HG02623 (cell line): ENCODE measurements at regions not wholly inside any gene's neighbourhood (a gene's known extent, or its start where the extent isn't known, plus 50 kb on each side); places are given as distances from the start of the nearest gene placed in this dataset.
A peak's percentile ranks its signal among the peaks of the same experiment; 100 is the strongest.

Experiments
- ATAC-seq: cut with Tn5 transposase; IDR thresholded peaks from one replicate; pipeline ENCODE4 v1.9.1; 2021; ENCODE audit warnings: moderate library complexity; ENCODE audit not compliant: unreplicated experiment

DNA sequence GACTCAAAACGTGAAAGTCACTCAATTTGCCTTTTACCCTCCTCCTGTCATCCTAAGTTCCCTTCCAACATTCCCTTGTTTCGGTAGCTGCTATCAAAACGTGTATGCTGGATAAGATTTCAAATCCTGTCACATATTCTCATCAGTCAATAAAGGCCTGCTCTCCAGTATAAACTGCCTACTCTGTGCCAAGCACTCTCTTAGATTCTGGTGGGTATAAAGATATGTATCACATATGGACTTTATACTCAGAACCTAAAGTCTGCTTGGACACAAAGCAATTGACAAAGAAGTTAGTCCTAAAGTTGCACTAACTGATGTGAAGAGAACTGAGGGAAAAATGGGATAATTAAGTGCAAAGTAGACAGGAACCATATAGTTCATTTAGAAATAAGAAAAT, 476.6 kb upstream of the MARCKS start:
- ATAC-seq = no peak

DNA sequence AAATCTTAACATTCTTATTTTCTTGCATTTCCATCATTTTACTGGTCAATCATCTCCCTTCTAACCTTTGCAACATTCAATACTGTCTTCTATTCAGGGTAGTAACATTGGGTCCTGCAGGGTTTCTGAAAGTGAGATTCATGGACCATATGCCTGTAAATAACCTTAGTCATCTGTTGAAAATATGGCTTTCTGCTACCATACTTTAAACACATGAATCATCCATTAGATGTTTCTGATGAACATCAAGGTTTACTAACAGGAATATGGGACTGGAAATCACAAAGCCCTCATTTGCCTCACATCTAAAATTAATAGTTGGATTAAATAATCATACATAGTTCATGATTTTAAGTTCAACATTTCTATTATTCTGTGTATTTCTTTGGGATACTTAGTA, 475.9 kb upstream of the MARCKS start:
- ATAC-seq = no peak

DNA sequence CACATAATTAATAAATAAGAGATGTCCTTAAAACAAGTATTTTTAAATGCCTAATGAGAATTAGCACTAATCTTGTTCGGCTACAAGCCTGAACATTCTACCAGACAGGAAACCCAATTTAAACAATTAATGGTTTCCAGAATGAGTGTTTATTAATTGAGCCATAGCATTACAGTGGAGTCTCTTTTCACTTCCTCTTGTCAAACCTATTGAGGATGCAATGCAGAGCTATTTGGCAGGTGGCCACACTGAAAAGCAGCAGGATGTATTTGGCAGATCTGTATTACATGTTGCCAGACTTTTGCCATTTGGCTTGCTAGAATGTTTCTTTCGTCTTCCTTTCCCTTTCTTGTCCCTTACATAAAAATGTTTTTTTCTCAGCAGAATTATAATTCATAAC, 475.2 kb upstream of the MARCKS start:
- ATAC-seq = peak; percentile 83

DNA sequence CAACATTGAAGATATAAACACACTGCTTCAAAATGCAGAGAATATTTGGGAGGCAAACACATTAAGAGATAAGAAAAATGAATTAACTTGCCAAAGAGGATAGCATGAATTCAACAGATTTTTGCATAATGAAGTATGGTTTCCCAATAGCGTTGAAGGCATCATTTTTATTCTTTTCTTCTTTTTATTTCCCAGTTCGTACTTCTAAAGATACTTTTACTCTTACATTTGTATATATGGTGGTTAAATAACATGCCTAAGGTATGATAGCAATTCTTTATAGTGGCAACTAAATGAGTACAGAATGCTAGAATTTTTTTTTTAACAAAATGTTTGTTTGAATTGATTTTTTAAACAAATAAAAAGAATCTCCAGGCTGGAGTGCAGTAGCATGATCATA, 473.4 kb upstream of the MARCKS start:
- no peak for ATAC-seq

DNA sequence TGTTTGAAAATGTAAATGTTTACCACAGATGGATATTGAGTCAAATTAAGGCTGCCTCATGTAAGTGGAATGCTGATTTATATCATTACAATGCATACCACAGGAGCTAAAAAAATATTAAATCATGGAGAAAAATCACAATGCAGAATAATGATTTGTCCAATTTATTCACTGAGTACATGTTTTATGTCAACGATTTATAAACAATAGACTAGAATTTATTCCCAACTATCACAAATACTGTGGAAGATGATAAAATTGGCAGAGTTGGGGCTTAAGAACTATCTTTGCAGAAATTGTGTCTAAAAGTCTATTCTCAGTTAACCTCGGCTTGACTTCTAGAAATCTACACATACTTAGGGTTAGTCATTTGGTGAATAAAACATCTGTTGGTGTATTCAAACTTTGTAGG, 472.1 kb upstream of the MARCKS start:
- no peak for ATAC-seq

DNA sequence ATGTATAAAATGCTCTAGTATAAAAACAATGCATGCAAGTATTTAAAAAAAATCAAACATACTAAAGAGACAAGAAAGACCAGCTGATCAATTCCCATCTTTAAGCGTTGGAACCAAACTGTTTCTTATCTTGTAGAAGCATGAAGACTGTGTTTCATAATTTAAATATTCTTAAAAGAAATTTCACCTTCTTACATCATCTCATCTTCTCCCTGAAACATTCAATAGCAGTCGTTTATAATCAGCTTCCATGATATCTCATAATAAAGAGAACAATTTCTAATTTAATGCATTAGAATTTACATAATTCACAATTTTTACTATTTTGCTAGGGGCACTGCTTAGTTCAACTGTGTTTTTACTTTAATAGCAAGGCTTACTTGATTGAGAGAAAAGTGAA, 468.1 kb upstream of the MARCKS start:
- no peak for ATAC-seq

DNA sequence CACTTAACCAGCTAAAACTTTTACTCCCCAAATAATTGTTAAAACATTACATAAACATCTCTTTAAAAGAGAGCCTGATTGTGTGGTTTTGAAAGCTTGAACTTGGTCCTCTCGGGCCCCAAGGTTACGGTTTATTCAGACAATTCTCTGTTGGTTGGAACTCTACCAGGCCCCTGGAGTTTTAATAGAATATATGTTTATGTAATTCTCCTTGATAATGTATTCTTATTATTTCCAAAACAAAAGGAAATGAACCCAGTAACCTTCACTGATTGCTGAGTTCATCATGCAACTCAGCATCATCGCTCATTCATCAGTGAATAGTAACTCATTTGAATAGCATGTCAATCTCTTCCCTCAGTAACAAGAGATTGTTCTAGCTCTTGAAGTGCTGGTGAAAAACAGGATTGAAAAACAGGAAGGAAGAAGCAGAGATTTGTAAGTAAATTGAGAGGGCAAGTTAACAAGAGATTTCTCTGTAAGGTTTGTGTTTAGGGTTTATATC, 464.5 kb upstream of the MARCKS start:
- no peak for ATAC-seq

DNA sequence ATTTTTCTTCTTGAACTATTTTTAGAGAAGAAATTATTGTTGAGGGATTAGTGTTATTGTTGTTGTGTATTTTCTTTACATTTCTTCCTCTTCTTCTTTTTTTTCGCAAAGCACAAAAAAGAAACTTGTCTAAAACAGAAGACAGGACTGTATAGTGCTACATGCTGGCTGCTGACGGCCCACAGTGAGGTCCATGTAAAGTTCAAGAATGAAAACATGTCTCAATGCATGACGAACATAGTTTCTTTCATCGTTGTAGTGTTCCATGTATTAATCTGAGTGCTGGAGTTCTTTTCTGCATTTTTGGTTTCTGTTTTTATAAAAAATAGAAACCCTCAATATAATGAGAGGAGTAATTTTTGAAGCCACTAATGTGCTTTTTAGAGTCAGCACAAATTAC, 462.9 kb upstream of the MARCKS start:
- no peak for ATAC-seq

DNA sequence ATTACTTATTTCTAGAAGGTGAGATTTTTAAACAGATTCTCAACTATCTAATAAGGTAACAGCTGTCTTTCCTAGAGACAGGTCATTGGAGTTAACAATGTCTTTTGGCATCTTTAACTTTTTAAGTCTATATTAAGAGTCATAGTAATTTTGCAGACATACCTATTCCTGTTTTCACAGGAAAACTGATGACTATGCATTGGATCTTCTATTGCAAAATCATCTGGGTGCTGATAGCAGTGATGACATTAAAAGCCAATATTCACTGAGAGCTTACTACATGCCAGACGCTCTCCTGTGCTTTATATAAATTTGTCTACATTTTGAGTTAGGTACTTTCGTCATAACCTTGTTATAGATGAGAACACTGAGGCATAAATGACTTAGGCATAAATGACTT, 462.4 kb upstream of the MARCKS start:
- ATAC-seq = no peak

DNA sequence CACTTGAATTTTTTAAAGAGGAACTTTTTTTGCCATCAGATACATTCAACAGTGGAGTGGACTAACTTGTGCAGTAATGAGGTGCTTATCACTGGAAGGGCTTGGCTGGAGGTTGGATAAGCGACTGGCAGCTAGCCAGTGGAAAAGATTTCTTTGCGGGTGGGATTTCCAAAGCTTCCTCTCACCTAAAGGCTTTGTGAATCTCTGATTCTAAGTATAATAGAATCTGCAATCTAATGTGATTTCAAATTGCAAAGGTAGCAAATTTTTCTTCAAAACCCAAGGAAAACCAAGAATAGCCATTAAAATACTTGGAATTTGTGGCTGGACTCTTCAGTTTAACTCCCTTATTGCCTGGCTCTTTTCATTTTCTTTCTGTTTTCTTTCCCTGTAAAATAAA, 460.4 kb upstream of the MARCKS start:
- no peak for ATAC-seq

DNA sequence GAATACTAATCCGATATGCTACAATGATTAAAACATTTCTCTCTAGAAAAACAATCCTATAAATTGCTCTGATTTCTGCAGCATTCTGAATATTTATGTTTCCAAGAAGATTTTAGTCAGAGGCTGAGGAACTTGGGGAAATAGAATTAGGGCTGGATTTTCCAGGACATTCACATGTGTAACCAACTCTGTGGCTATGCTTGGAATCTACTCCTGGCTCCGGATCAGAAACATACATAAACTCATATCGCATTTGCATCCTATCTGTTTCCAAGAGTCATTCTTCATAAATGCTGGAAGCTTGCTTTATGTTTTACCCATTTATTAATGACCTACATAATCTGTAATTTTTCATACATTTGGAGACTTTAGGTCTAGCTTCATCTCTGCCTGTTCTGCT, 459.9 kb upstream of the MARCKS start:
- no peak for ATAC-seq

DNA sequence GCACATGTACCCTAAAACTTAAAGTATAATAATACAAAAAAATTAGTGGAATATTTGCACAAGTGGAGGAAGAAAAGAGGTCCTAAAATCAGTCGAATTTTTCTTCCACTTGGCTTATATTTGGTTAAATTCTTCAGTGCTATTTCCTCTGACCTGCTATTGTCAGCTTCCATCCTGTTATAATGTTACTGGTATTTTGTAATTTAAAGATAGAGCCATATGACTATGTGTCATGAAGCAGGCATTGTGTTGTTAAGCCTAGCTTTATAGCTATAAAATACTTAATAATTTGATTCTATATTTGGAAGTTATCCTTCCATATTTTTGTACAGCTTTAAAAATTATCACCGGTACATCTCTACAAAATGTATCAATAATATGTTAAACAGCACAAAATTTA, 455.9 kb upstream of the MARCKS start:
- no peak for ATAC-seq

DNA sequence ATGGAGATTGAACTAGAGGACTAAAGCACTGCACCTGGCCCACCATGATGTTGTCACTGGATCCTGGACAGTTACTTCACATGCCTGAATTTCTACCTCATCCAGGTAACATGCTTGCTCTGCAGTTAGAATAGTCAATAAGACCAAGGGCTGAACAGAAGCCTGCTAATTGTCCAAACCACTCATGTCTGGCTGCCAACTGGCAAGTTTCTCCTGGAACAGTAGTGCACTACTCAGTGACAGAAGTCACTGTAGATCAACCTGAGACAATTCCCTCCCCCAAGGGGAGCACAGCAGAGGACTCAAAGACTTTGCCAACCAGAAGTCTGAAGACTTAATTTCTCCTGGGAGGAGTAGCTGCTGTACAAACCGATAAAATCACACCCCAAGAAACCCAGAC, 454.6 kb upstream of the MARCKS start:
- ATAC-seq = no peak

DNA sequence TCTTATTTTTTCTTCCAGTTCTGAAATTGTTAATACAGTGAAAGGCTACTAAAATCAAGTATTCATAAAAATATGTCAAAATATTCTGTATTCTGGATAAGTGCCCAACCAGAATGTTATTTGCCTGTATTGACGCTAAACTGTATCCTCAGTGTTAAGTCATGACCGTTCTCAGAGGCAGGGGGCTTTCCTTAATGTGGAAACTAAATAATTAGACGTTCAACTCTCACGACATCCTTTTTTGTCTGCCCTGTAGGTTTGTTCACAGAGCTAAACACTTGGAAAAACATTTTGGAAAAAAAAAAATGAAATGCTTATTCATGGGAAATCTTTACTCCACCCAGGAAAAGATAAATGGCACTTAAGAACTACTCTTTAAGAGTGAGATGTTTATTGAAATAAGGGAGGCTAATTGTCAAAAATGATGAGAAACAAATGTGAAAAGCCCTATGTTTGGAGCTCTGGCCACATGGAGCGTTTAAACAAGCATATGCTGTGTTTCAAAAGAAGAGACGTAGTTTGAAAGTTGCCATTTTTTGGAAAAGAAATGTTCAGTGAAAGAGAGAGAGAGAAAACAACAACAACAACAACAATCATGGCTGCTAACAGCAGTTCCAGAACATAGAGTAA, 453.1 kb upstream of the MARCKS start:
- no peak for ATAC-seq

DNA sequence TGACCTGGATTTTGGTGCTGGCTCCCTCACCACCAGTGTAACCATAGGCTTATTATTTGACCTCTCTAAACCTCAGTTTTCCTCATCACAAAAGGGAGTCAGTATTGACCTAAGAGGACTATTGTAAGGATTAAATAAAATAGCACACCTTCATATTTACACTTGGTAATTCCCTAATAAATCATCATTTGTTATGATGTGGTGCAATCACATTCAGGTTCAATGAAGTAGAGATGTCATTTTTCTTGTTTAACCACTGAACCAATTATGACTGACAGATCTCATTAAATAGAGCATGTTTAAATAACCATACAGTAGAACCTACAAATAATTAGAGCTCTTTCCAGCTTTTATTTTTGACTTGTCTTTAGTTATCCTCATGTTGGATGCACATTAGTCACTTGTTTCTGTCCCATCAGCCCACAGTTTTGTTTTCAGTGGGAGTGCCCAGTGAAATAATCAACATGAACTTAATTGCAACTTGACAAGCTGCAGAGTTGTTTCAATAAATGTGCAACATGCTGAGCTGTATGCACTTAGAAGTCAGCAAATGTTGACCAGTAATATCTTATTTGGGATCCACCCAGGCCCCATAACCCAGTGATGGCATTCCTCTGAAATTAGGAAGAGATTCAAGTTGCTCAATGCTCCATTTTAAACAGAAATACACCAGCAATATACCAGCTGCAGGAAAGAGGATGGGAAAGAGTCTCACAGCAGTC, 451.7 kb upstream of the MARCKS start:
- ATAC-seq = no peak

DNA sequence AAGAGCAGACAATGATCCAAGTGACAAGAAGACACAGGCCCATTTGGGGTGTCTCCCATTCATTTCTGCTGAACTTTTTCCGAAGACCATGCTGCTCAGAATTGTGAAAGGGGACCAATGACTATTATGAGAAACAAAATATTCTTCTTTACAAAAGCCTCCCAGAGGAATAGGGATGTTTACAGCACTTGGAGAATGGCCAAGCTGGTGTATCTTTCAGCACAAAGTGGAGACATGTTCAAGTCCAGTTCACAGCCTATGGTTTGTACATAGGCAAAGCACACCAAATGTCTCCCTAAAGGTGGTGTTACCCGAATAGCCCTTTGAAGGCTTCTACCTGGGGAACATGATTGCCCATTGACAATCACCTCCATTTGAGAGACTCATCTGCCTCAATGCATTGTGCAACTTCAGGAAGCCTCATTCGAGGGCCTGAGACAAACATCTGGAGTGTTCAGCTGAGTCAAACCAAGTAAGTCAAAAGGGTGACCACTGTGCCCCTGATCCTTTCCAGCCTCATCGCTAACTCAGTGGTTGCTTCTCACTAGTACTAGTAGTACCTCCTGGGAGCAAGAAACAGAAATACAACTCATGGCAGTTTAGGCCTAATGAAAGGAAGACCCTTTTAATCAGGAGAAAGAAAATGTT, 451.0 kb upstream of the MARCKS start:
- no peak for ATAC-seq

DNA sequence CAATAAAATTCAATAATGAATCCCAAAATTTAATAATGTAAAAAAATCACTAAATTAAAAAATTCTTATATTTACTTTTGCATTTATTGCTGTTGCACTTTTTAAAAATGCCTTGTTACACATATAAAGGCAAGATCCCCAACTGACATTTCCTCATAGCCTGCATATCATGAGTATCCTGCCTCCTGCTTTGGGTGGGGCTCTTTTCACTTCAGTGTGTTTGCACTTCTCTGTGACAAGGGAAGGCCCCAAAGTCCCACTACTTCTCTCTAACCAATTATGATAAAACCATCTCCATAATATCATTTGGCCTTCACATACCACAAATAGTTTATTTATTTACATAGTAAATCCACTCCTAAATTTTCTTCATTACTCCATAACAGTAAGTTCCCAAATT, 446.1 kb upstream of the MARCKS start:
- ATAC-seq = no peak

DNA sequence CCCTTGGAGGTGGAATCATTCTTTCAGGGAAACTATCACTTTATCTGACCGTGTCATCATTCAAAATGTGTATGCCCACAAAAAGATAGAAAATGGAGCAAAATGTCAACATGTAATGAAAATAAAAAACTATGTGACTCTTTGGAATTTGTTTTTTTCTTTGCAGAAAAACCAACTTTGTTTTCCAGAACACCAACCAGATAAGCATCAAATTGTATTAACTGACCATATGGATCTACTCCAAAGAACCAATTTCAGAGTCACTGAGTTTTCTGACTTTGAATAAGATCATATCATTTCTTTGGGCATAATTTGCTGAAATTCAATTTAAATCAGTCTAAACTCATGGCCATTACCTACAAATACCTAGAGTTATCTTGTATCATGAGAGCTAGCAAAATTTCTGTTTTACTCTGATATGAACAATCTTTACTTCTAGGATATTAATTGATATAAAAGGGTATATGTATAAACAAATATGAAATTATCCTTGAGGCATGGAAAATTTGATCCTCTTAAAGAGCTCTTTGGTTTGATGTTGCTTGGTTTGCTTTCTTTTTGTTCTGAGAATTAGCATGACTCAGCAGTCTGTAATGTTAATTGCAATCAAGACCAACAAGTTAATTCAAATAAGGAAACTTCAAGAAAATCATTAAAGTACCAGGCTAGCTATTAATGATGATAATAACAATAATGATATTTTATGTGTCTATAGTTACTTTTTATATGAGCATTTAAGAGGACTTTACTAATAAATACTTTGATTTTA, 444.4 kb upstream of the MARCKS start:
- no peak for ATAC-seq

DNA sequence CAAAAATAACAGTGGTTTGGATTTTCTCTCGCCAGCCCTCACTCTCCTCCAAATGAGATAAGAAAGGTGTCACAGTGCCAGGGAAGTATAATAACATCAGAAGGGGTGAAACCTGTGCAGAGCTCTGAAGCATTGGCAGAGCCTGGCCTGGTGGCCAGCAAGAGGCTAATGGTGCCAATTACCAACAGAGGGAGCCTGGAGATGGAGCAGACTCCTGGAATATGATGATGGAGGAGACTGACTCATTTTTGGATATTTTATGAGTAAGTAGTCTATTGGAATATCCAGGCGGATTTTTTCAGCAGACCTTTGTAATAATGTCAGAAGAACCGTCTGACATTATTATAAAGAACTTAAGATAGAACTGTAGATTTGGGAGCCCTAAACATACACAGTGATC, 442.6 kb upstream of the MARCKS start:
- no peak for ATAC-seq

DNA sequence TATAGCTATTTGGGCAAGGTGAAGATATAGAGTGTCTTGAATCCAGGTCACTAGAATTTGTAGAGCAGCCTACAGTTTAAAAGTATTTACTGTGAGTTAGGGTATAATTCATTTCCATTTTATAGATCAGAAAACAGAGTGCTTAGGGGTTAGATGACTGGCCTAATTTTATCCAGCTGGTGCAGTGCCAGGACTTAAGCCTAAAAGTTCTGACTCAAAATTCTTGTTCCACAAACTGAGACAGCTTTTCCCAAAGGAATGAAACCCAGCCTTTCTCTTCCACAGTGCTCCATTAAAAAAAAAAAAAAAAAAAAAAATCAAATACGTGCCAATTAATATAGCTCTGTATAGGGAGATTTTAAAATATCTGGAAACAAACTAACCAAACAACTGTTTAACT, 441.0 kb upstream of the MARCKS start:
- no peak for ATAC-seq

DNA sequence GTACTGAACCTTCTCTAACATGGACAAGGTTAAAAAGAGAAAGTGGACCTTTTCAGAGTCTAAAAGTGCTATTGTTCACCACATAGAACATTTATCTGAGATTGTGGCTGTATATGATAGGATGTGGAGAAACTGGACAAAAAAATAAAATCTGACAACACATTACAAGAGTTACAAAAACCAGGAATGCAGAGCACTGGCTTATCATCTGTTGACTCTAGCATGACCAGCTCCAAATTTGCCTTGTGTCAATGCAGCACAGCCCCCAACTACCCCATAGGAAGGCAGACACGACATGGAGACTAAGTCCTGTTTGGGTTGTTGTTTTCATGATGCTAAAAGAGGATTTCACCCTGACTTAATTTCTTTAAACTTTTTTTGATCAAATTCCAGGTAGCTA, 436.9 kb upstream of the MARCKS start:
- ATAC-seq = no peak

DNA sequence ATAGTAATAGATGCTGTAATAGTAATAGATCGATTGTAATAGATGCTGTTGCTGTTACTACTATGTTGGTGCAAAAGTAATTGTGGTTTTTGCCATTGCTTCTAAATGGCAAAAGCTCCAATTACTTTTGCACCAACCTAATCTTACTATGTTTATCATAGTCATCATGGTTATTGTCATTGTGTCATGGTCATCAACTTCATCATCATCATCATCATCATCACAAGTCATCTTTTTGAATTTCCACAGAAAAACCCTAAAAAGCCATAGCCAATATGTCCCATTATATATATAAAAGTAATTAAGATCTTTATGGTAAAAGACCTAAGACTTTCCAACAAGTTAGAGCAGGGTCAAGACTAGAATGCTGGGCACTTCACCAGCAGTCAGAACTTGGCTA, 435.1 kb upstream of the MARCKS start:
- no peak for ATAC-seq
